HepG2 (cell line): ENCODE measurements at regions not wholly inside any gene's neighbourhood (a gene's known extent, or its start where the extent isn't known, plus 50 kb on each side); places are given as distances from the start of the nearest gene placed in this dataset.
A peak's percentile ranks its signal among the peaks of the same experiment; 100 is the strongest.

Source experiments
- BRCA1 ChIP-seq: sonication (generic); formaldehyde crosslinking; IDR thresholded peaks from 2 replicates; pipeline ENCODE4 v1.4.0; 2020; ENCODE audit warnings: missing genetic modification reagents
- CENPT ChIP-seq: sonication (generic); formaldehyde crosslinking; IDR thresholded peaks from 2 replicates; pipeline ENCODE4 v1.8.0; 2022; ENCODE audit warnings: low read depth, mild to moderate bottlenecking, moderate library complexity, missing genetic modification reagents
- DNMT1 ChIP-seq: sonication (generic); formaldehyde crosslinking; IDR thresholded peaks from 2 replicates; pipeline ENCODE4 v1.5.1; 2020; ENCODE audit warnings: mild to moderate bottlenecking, missing genetic modification reagents
- HMGXB4 ChIP-seq, 2 experiments: sonication (generic) in 1 of 2; formaldehyde crosslinking in 1 of 2; IDR thresholded peaks; 2 replicates each; pipeline versions ENCODE4 v1.4.0 to v1.6.1; 2018 to 2020; ENCODE audit warnings: missing genetic modification reagents in 2 of 2, borderline replicate concordance in 1 of 2, low read depth in 1 of 2, mild to moderate bottlenecking in 1 of 2, missing biosample characterization in 1 of 2
- IKZF5 ChIP-seq: IDR thresholded peaks from 2 replicates; pipeline ENCODE4 v1.6.1; 2018; ENCODE audit warnings: missing genetic modification reagents, mild to moderate bottlenecking, missing compliant biosample characterization
- IRF1 ChIP-seq: sonication (generic); formaldehyde crosslinking; IDR thresholded peaks from 2 replicates; pipeline ENCODE4 v1.4.0; 2020; ENCODE audit warnings: low read depth, mild to moderate bottlenecking, missing genetic modification reagents
- KDM4B ChIP-seq: sonication (generic); formaldehyde crosslinking; IDR thresholded peaks from 2 replicates; pipeline ENCODE4 v1.4.0; 2020; ENCODE audit warnings: missing genetic modification reagents
- PRPF4 ChIP-seq: fragments of 200-400 bp; formaldehyde crosslinking; IDR thresholded peaks from 2 replicates; pipeline ENCODE4 v1.6.1; 2016; ENCODE audit warnings: low read length, low read depth; ENCODE audit not compliant: poor library complexity, severe bottlenecking
- RNF2 ChIP-seq: fragments of 450-650 bp; conservative IDR thresholded peaks from 2 replicates; pipeline ENCODE4 v1.6.1; 2016; ENCODE audit warnings: low read depth
- SMAD1 ChIP-seq: sonication (generic); formaldehyde crosslinking; IDR thresholded peaks from 2 replicates; pipeline ENCODE4 v1.4.0; 2020; ENCODE audit warnings: missing genetic modification reagents, low read depth, mild to moderate bottlenecking, borderline replicate concordance
- TEF ChIP-seq: sonication (generic); formaldehyde crosslinking; IDR thresholded peaks from 2 replicates; pipeline ENCODE4 v1.5.0; 2020; ENCODE audit warnings: missing genetic modification reagents
- ZBTB37 ChIP-seq: sonication (generic); formaldehyde crosslinking; IDR thresholded peaks from 2 replicates; pipeline ENCODE4 v1.4.0; 2020; ENCODE audit warnings: mild to moderate bottlenecking, missing genetic modification reagents
- ZNF430 ChIP-seq: sonication (generic); formaldehyde crosslinking; IDR thresholded peaks from 2 replicates; pipeline ENCODE4 v1.9.0; 2021; ENCODE audit warnings: mild to moderate bottlenecking, missing genetic modification reagents
- ZNF597 ChIP-seq: sonication (generic); formaldehyde crosslinking; IDR thresholded peaks from 2 replicates; pipeline ENCODE4 v1.5.0; 2020; ENCODE audit warnings: missing genetic modification reagents
- ZNF761 ChIP-seq: sonication (generic); formaldehyde crosslinking; conservative IDR thresholded peaks from 2 replicates; pipeline ENCODE4 v1.4.0; 2020; ENCODE audit warnings: mild to moderate bottlenecking, missing genetic modification reagents
- ZSCAN12 ChIP-seq: sonication (generic); formaldehyde crosslinking; IDR thresholded peaks from 2 replicates; pipeline ENCODE4 v1.9.0; 2021; ENCODE audit warnings: mild to moderate bottlenecking, missing genetic modification reagents
- ZSCAN25 ChIP-seq: sonication (generic); formaldehyde crosslinking; IDR thresholded peaks from 2 replicates; pipeline ENCODE4 v1.8.0; 2022; ENCODE audit warnings: mild to moderate bottlenecking, missing genetic modification reagents
- ZSCAN31 ChIP-seq: sonication (generic); formaldehyde crosslinking; IDR thresholded peaks from 2 replicates; pipeline ENCODE4 v1.5.0; 2020; ENCODE audit warnings: low read depth, mild to moderate bottlenecking, missing genetic modification reagents
- ZSCAN5A ChIP-seq: sonication (generic); formaldehyde crosslinking; IDR thresholded peaks from 2 replicates; pipeline ENCODE4 v1.8.0; 2022; ENCODE audit warnings: mild to moderate bottlenecking, missing genetic modification reagents, borderline replicate concordance

- TF ChIP-seq ZSCAN5A (CRISPR knock-in tag) (no peak), RNF2 (no peak), ZSCAN25 (peak; percentile 93), KDM4B (CRISPR knock-in tag) (no peak; the same call in 1 of the 2 replicates), ZSCAN12 (CRISPR knock-in tag) (no peak), IKZF5 (CRISPR knock-in tag) (0 out of 2 replicates have a peak, but pooled peaks have one; percentile 39), CENPT (no peak), DNMT1 (no peak), ZNF761 (CRISPR knock-in tag) (peak; percentile 95), TEF (CRISPR knock-in tag) (no peak), HMGXB4 (CRISPR knock-in tag; IDR thresholded peaks at IDR 0.05; ENCODE audit: borderline replicate concordance in 1 of 2, low read depth in 1 of 2) (peak; percentile 45 to 68; a peak in 2 of 4 replicates), ZNF597 (CRISPR knock-in tag) (no peak), BRCA1 (CRISPR knock-in tag) (no peak), IRF1 (CRISPR knock-in tag) (no peak), ZNF430 (CRISPR knock-in tag) (peak; percentile 73; the same call in 1 of the 2 replicates), ZSCAN31 (peak; percentile 83; the same call in 1 of the 2 replicates), SMAD1 (no peak; the same call in 1 of the 2 replicates), ZBTB37 (CRISPR knock-in tag) (no peak), PRPF4 (no peak)
These were observed 61.7 kb downstream of the ADRA2C start (continued) for GRCh38 chr4:3827616-3828492.
